ENCODE measurements at regions not wholly inside any gene's neighbourhood (a gene's known extent, or its start where the extent isn't known, plus 50 kb on each side); places are given as distances from the start of the nearest gene placed in this dataset.
A peak's percentile ranks its signal among the peaks of the same experiment; 100 is the strongest.
"Not testable (repeated sequence)": the region's sequence is repeated elsewhere in the genome, so short reads cannot be mapped to it uniquely, and the experiment has no call there.

- not testable (repeated sequence) for H3K27ac ChIP-seq
- peak; percentile 18; the same call in 1 of the 2 replicates for TF ChIP-seq CTCF (conservative IDR thresholded peaks at IDR 0.05)
Measured at GRCh38 chr15:77900331-77900963, 177.1 kb downstream of the TBC1D2B start.

GRCh38 chr15:77899776-77900175 is 177.7 kb downstream of the TBC1D2B start:
- H3K27ac ChIP-seq = not testable (repeated sequence)

GRCh38 chr15:77898811-77899730 is 178.4 kb downstream of the TBC1D2B start:
- TF ChIP-seq CTCF (conservative IDR thresholded peaks at IDR 0.05) = no peak
- H3K27ac ChIP-seq = no peak overlapping the region

- TF ChIP-seq CTCF (conservative IDR thresholded peaks at IDR 0.05) = no peak
- H3K27ac ChIP-seq = no peak overlapping the region
Measured at GRCh38 chr15:77897896-77898406, 179.6 kb downstream of the TBC1D2B start.

- H3K27ac ChIP-seq = not testable (repeated sequence)
Measured at GRCh38 chr15:77897113-77897895, 180.2 kb downstream of the TBC1D2B start.

GRCh38 chr15:77896147-77897112 is 181.1 kb downstream of the TBC1D2B start:
- not testable (repeated sequence) for H3K27ac ChIP-seq

- H3K27ac ChIP-seq = no peak overlapping the region
Measured at GRCh38 chr15:77895742-77896141, 181.8 kb downstream of the TBC1D2B start.

GRCh38 chr15:77895145-77895544 is 182.4 kb downstream of the TBC1D2B start:
- H3K27ac ChIP-seq = not testable (repeated sequence)

More at GRCh38 chr15:77895742-77896141, 181.8 kb downstream of the TBC1D2B start:
- no peak for TF ChIP-seq CTCF (conservative IDR thresholded peaks at IDR 0.05)

GRCh38 chr15:77893671-77894640 is 183.6 kb downstream of the TBC1D2B start:
- not testable (repeated sequence) for H3K27ac ChIP-seq

GRCh38 chr15:77893246-77893645 is 184.3 kb downstream of the TBC1D2B start:
- not testable (repeated sequence) for H3K27ac ChIP-seq

Measured in VCaP (cell line).